Activated naive CD8-positive, alpha-beta T cell treated with anti-CD3 and anti-CD28 coated beads, Interleukin-2, amount 50 U/mL, for 24 hours (primary cell): ENCODE measurements at regions not wholly inside any gene's neighbourhood (a gene's known extent, or its start where the extent isn't known, plus 50 kb on each side); places are given as distances from the start of the nearest gene placed in this dataset.

ENCODE experiments used
- ATAC-seq: fragments of 150-1000 bp; cut with Tn5 transposase; one replicate; pipeline ENCODE4 v1.10.0; 2021
- DNase-seq: peaks from one replicate; pipeline ENCODE4 v3.0.0; 2021
- H3K27ac Mint-ChIP-seq: one replicate; pipeline ENCODE4 v1.8.0; 2021; ENCODE audit warnings: mild to moderate bottlenecking, mixed read lengths
- H3K27me3 Mint-ChIP-seq: one replicate; pipeline ENCODE4 v1.8.0; 2021; ENCODE audit warnings: mixed read lengths
- H3K36me3 Mint-ChIP-seq: one replicate; pipeline ENCODE4 v1.8.0; 2021; ENCODE audit warnings: low read depth, mixed read lengths
- H3K4me1 Mint-ChIP-seq: one replicate; pipeline ENCODE4 v1.8.0; 2021; ENCODE audit warnings: mixed read lengths
- H3K4me3 Mint-ChIP-seq: one replicate; pipeline ENCODE4 v1.8.0; 2021; ENCODE audit warnings: mild to moderate bottlenecking, moderate library complexity, mixed read lengths
- H3K9me3 Mint-ChIP-seq: one replicate; pipeline ENCODE4 v1.8.0; 2021; ENCODE audit warnings: mixed read lengths

GRCh38 chr21:35319684-35320283, 270.7 kb upstream of the RUNX1 start:
- DNase-seq: no peak
- Mint-ChIP-seq H3K4me3 (no peak overlapping the region), H3K27me3 (no peaks in the 10 kb centered on the region), H3K4me1 (peaks cover 2% of the 10 kb centered on the region), H3K27ac (no peak overlapping the region), H3K36me3 (no peaks in the 10 kb centered on the region), H3K9me3 (no peaks in the 10 kb centered on the region)
- ATAC-seq: no peak

GRCh38 chr21:35316933-35317332, 267.8 kb upstream of the RUNX1 start:
- Mint-ChIP-seq H3K4me3 (no peak overlapping the region), H3K4me1 (peaks cover 2% of the 10 kb centered on the region), H3K27me3 (no peaks in the 10 kb centered on the region), H3K27ac (no peak overlapping the region), H3K9me3 (no peaks in the 10 kb centered on the region), H3K36me3 (no peaks in the 10 kb centered on the region)
- peak; percentile 78 for ATAC-seq
- no peak for DNase-seq

GRCh38 chr21:35316456-35316855, 267.4 kb upstream of the RUNX1 start:
- no peak for DNase-seq
- H3K36me3 Mint-ChIP-seq: no peaks in the 10 kb centered on the region
- peaks cover 2% of the 10 kb centered on the region for H3K4me1 Mint-ChIP-seq
- H3K27me3 Mint-ChIP-seq: no peaks in the 10 kb centered on the region
- no peak for ATAC-seq
- no peaks in the 10 kb centered on the region for H3K9me3 Mint-ChIP-seq
- no peak overlapping the region for H3K4me3 Mint-ChIP-seq
- no peak overlapping the region for H3K27ac Mint-ChIP-seq

GRCh38 chr21:35314857-35315582, 265.9 kb upstream of the RUNX1 start:
- H3K9me3 Mint-ChIP-seq: no peaks in the 10 kb centered on the region
- no peak for ATAC-seq
- no peak overlapping the region for H3K27ac Mint-ChIP-seq
- H3K4me1 Mint-ChIP-seq: peaks cover 2% of the 10 kb centered on the region
- no peaks in the 10 kb centered on the region for H3K36me3 Mint-ChIP-seq
- H3K4me3 Mint-ChIP-seq: no peak overlapping the region
- H3K27me3 Mint-ChIP-seq: no peaks in the 10 kb centered on the region
- DNase-seq: no peak

GRCh38 chr21:35311985-35312384, 262.9 kb upstream of the RUNX1 start:
- no peaks in the 10 kb centered on the region for H3K9me3 Mint-ChIP-seq
- no peak for DNase-seq
- no peak for ATAC-seq
- H3K27me3 Mint-ChIP-seq: no peaks in the 10 kb centered on the region
- H3K36me3 Mint-ChIP-seq: no peaks in the 10 kb centered on the region
- no peak overlapping the region for H3K4me3 Mint-ChIP-seq
- peaks cover 2% of the 10 kb centered on the region for H3K4me1 Mint-ChIP-seq
- no peak overlapping the region for H3K27ac Mint-ChIP-seq

- Mint-ChIP-seq H3K4me3 (no peak overlapping the region), H3K4me1 (no peaks in the 10 kb centered on the region), H3K27ac (no peak overlapping the region), H3K9me3 (no peaks in the 10 kb centered on the region), H3K27me3 (peaks cover 4% of the 10 kb centered on the region), H3K36me3 (no peaks in the 10 kb centered on the region)
- no peak for DNase-seq
- ATAC-seq: no peak
Measured at GRCh38 chr21:35309316-35309715, 260.2 kb upstream of the RUNX1 start.

GRCh38 chr21:35303085-35303484, 254.0 kb upstream of the RUNX1 start:
- no peak overlapping the region for H3K4me3 Mint-ChIP-seq
- peaks cover 4% of the 10 kb centered on the region for H3K27me3 Mint-ChIP-seq
- no peak overlapping the region for H3K27ac Mint-ChIP-seq
- ATAC-seq (no peak), DNase-seq (no peak)
- H3K9me3 Mint-ChIP-seq: peaks cover 8% of the 10 kb centered on the region
- H3K36me3 Mint-ChIP-seq: no peaks in the 10 kb centered on the region
- no peaks in the 10 kb centered on the region for H3K4me1 Mint-ChIP-seq

- Mint-ChIP-seq H3K27me3 (no peaks in the 10 kb centered on the region), H3K4me1 (peaks cover 24% of the 10 kb centered on the region), H3K4me3 (no peak overlapping the region), H3K9me3 (peaks cover 12% of the 10 kb centered on the region), H3K36me3 (peaks cover 2% of the 10 kb centered on the region), H3K27ac (no peak overlapping the region)
- DNase-seq (no peak), ATAC-seq (no peak)
Measured at GRCh38 chr21:35298757-35299156, 249.7 kb upstream of the RUNX1 start.

GRCh38 chr21:35297665-35298064, 248.6 kb upstream of the RUNX1 start:
- ATAC-seq (no peak), DNase-seq (no peak)
- H3K36me3 Mint-ChIP-seq: peaks cover 2% of the 10 kb centered on the region
- H3K27me3 Mint-ChIP-seq: no peaks in the 10 kb centered on the region
- H3K4me3 Mint-ChIP-seq: no peak overlapping the region
- H3K27ac Mint-ChIP-seq: no peak overlapping the region
- peaks cover 8% of the 10 kb centered on the region for H3K9me3 Mint-ChIP-seq
- peaks cover 24% of the 10 kb centered on the region for H3K4me1 Mint-ChIP-seq

- ATAC-seq (no peak), DNase-seq (no peak)
- Mint-ChIP-seq H3K27me3 (no peaks in the 10 kb centered on the region), H3K27ac (no peak overlapping the region), H3K36me3 (peaks cover 2% of the 10 kb centered on the region), H3K9me3 (peaks cover 4% of the 10 kb centered on the region), H3K4me1 (peaks cover 32% of the 10 kb centered on the region), H3K4me3 (no peak overlapping the region)
Measured at GRCh38 chr21:35294231-35294898, 245.3 kb upstream of the RUNX1 start.

- Mint-ChIP-seq H3K9me3 (peaks cover 19% of the 10 kb centered on the region), H3K27ac (no peak overlapping the region), H3K36me3 (peaks cover 16% of the 10 kb centered on the region), H3K4me3 (no peak overlapping the region), H3K4me1 (peaks cover 30% of the 10 kb centered on the region), H3K27me3 (peaks cover 2% of the 10 kb centered on the region)
- peak; percentile 40 for ATAC-seq
- no peak for DNase-seq
Measured at GRCh38 chr21:35291973-35292627, 243.0 kb upstream of the RUNX1 start.

- H3K4me3 Mint-ChIP-seq: no peak overlapping the region
- H3K27me3 Mint-ChIP-seq: peaks cover 2% of the 10 kb centered on the region
- peaks cover 26% of the 10 kb centered on the region for H3K4me1 Mint-ChIP-seq
- ATAC-seq: no peak
- H3K36me3 Mint-ChIP-seq: peaks cover 14% of the 10 kb centered on the region
- peaks cover 16% of the 10 kb centered on the region for H3K9me3 Mint-ChIP-seq
- DNase-seq: no peak
- H3K27ac Mint-ChIP-seq: no peak overlapping the region
Measured at GRCh38 chr21:35291034-35291433, 241.9 kb upstream of the RUNX1 start.

GRCh38 chr21:35288238-35288637, 239.1 kb upstream of the RUNX1 start:
- peaks cover 16% of the 10 kb centered on the region for H3K9me3 Mint-ChIP-seq
- H3K27me3 Mint-ChIP-seq: peaks cover 2% of the 10 kb centered on the region
- DNase-seq: no peak
- ATAC-seq: no peak
- H3K4me3 Mint-ChIP-seq: no peak overlapping the region
- peaks cover 8% of the 10 kb centered on the region for H3K4me1 Mint-ChIP-seq
- H3K36me3 Mint-ChIP-seq: peaks cover 14% of the 10 kb centered on the region
- no peak overlapping the region for H3K27ac Mint-ChIP-seq

GRCh38 chr21:35284199-35284598, 235.1 kb upstream of the RUNX1 start:
- Mint-ChIP-seq H3K4me1 (peaks cover 5% of the 10 kb centered on the region), H3K27ac (no peak overlapping the region), H3K36me3 (peaks cover 14% of the 10 kb centered on the region), H3K9me3 (peaks cover 16% of the 10 kb centered on the region), H3K27me3 (peaks cover 2% of the 10 kb centered on the region), H3K4me3 (no peak overlapping the region)
- ATAC-seq (no peak), DNase-seq (no peak)

GRCh38 chr21:35282944-35283343, 233.8 kb upstream of the RUNX1 start:
- no peak for ATAC-seq
- Mint-ChIP-seq H3K9me3 (peaks cover 9% of the 10 kb centered on the region), H3K36me3 (peaks cover 8% of the 10 kb centered on the region), H3K4me3 (no peak overlapping the region), H3K27me3 (no peaks in the 10 kb centered on the region), H3K4me1 (peaks cover 5% of the 10 kb centered on the region), H3K27ac (no peak overlapping the region)
- DNase-seq: no peak
